ENCODE measurements at regions not wholly inside any gene's neighbourhood (a gene's known extent, or its start where the extent isn't known, plus 50 kb on each side); places are given as distances from the start of the nearest gene placed in this dataset.

DNA sequence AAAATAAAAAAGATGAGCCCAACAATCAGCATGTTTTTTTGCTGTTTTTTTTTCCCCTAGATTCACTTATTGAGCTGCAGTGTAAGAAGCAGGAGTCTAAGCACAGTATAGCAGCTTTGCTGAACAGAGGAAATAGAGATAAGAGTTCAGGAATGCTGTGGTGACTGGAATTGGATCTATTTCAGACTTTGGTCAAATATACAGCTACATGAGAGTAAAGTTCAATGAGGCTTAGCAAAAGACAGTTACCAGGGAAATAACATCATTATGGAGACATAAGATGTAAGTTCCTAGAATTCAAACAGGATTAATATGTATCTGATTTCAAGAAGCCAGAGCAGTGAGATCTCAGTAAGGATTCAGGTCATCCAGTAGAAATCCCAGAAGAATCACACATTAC lies 613.0 kb downstream of the RPS29 start:
- DNase-seq, result no peak

DNA sequence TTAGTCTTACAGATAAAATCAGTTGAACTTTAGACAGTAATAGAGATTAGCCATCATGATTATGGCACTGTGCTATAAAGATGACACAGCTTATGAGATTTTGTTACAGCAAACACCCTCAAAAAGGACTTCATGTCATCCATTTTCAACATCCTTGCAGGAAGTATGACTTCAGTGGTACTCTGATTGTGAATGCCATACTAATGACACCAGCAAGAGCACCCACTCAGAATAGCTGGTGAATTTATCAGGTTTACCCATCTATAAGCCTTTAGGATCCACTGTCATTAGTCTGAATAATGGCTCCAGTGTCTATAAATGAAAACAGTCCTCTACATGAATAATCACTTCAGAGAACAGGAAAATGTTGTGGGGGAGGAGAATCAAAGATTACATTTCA lies 615.2 kb downstream of the RPS29 start:
- no peak for DNase-seq

DNA sequence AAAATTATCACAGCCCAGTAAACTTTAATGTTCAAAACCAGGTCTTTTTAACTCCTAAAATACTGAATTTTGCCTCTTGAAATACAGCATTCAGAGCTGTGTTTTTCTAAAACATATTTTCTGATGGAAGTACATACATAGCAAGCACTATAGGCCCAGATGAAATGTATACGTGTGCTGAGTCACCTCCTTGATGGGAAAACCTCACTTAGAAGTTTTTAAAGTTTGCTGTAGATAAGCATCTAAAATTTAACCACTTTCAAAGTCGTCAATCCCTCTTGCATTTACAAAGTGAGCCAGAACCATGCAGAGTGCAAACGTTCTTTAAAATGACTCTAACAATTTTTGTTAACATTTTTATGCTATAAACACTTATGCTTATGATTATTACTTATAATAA lies 618.8 kb downstream of the RPS29 start:
- DNase-seq, result no peak

DNA sequence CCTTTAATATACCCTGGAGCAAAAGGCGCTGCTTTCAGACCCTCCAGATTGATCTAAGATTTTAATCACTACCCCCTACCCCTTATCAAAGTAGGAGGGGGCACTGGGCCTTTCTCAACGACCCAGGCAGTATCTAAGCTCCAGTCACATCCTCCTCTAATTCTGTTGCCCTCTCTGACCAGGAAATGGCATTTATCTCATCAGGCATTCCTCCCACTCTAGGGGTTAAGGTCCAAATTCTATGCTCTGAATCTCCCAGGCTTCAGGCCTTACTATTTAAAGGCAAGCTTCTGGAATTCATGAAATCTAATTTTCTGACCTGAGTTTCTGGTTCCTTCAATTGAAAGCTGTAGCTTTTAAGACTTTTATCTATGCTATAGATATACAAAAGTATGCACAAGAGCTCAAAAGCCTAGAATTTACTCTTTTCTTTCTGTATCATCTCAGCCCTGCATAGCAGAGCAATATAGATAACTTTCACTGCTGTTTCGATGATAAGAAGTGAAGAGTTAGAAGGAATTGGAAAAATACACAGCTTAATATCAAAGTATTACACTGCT lies 622.9 kb downstream of the RPS29 start:
- DNase-seq, result no peak

DNA sequence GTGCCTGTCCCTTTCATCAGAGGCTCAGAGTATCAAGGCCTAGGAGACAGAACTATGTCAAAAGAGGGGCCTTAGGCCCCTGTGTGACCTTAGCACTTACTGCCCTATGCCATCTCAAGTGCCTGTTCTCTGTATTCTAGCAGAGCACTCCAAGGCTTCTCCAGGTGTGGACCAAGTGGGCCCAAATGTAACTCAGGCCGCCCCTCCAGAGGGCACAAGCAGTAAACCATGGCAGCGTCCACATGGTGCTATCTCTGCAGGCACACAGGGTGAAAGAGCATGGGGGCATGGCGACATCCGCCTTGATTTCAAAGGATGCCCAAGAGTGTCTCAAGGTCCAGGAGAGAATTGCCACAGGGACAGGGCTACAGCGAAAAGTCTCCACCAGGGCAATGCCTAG lies 628.7 kb downstream of the RPS29 start:
- no peak for DNase-seq

DNA sequence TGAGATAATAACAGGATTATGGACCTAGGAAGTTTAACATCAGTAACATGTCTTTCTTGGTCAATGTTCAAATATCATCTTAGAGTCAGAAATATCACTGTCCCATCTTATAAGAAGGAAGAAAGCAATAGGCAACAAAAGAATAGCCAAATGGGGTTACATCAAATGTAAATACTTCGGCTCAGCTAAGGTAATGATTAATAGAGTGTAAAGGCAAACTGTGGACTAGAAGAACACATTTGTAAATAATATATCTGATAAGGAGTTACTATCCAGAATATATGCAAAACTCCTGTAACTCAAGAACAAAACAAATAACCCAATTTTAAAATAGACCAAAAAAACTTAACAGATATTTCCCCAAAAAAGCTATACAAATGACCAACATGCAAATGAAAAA lies 630.3 kb downstream of the RPS29 start:
- no peak for DNase-seq

DNA sequence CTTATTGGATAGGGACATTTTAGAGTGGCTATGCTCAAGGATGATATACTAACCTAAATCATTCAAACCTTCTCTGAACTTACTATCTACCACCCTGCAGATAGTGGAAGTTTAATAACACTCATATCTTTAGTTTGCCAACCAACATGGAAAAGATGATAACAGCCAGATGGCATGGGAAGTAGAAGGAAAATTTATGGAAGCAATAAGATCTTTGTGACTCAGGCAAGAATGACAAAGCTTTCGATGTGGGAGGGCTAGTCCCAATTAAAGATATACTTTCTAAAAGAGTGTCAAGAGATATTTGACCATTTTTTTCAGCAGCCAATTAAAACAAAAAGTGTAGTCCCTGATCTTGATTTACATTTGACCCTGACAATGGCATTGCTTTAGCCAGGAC lies 631.7 kb downstream of the RPS29 start:
- no peak for DNase-seq

DNA sequence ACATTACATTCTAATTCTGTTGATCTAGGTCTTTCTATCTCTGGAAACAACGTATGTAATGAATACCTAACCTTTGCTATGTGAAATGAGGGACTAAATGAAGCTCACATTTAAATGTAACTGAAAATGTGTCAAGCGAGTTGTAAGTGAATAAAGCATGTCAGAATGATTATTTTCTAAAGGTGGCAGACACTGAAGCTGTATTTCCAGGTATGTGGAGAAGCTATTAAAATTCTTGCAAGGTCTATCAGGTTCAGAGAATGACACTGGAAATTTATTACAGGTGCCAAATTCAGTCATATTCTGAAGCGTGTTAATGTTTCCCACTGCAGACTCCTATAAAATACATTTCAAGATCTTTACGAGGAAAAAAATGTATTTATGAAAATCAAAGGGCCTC lies 641.4 kb downstream of the RPS29 start:
- no peak for DNase-seq

DNA sequence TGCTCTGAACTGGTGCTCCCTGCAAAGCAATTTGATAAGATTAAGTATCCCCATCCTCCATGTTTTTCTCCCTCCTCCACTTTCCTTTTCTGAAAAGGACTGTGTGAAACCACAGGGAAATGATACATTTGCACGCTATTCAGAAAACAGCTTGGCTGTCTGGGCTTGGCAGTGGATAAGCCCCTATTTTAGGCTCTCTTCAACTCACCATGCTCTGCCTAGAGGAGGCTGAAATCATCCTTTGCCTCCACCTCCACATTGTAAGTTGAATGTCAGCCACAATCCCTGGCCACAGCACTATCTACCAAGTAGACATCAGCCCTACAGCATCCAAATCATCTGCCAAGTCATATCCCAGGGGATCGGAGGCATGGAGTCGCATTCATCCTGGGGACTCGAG lies 642.3 kb downstream of the RPS29 start:
- no peak for DNase-seq

DNA sequence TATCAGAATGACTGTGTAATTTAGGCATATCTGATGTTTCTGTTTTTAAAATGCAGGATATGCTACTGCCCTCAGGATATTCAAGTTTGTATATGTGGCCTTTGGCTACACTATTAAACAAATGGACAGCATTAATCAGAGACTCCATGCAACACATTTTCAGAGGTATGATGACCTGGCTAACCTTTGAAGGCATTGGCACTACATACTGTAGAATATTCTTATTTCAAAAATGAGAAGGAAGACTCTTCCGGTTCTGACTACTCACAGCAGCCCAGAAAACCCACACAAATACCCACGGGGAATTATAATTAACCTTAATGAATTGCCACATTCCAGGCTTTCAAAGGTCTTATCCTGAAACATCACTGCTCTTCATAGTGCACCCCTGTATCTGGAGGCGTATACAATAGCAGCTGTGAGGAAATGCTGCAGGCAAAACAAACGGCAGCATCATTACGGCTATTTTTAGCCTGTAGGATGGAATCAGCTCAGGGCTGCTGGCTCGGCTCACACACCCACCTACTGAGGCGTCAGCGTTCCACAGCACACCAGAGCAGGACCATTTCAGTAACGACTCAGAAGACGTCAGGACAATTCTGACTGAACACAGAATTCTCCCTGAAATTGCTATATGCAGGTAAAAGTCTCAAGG lies 648.5 kb downstream of the RPS29 start:
- DNase-seq, result no peak

DNA sequence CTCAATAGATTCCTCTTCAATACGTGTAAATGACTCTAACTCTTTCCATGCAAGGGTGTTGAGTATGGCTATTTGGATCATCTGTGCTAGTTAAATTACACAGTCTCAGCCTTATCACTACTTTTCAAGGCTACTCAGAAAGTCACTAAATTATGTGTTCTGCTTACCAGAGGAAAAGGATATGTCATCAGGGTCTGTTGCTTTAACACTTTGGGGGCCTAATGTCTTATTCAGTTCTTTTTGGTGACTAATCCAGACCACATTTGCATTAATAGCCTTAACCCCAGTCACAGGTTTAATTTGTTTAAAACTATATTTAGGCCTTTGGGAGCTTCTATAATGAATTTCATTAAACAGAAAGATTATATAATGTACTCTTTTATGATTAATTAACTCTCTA lies 649.3 kb downstream of the RPS29 start:
- DNase-seq, result no peak

DNA sequence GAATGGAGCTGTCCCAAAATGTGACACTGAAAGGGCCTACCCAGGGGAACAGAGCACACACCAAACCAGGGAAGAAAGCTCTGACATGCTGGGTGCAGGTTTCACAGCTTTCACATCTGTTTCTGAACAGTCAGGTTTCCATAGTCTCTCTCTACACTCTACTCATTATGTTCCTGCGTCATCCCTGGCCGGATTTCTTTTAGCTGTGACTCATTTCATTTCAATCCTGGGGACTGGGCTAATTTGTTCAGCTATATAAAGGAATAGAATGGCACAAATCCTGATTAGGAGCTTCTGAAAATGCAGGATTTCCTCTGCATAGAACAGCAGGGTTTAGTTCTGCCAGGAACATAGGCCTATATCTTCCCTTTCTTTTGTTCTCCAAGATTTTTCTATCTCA lies 649.8 kb downstream of the RPS29 start:
- no peak for DNase-seq

DNA sequence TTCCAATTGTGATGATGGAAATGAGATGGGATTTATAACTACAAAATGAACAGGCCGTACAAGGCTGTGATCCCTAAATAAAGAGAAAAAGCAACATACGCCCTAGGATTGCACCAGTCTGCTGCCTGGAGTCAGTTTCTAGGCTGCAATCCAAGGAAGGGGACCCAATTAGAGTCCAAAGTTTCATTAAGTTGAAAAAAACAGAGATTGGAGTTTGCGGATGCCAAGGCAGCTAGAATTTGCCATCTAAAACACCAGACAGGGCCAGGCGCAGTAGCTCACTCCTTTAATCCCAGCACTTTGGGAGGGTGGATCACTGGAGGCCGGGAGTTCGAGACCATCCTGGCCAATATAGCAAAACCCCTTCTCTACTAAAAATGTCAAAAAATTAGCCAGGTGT lies 661.0 kb downstream of the RPS29 start:
- DNase-seq, result no peak

DNA sequence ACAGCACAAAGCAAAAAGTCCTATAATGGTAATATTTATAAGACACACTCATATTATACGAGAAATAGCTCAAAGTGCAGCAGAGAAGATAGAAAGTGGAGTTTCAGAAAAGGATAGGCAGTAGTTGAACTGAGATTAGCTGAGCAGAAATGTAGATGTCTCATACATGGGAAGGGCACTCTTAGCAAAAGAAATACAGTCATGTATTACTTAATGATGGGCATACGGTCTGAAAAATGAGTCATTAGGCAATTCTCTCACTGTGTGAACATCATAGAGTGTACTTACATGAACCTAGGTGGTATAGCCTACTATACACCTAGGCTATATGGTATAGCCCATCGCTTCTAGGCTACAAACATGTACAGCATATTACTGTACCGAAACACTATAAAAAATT lies 671.3 kb downstream of the RPS29 start:
- DNase-seq, result no peak

DNA sequence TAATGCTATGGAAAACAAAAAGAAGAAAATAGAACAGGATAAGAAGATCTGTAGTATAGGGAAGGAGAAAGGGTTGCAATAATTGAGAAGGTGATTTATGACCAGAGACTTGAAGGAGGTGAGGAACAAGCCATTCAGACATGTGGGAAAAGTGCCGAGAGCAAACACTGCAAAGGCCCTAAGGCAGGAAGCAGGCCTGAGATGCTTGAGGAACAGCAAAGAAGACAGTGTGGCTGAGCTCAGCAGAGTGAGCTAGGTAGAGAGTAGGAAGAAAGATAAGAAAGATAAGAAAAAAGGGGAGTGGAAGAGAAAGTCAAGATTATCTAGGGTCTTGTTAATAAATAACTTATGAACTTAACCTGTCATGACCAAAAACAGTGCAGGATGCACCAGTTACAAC lies 671.8 kb downstream of the RPS29 start:
- DNase-seq, result no peak

DNA sequence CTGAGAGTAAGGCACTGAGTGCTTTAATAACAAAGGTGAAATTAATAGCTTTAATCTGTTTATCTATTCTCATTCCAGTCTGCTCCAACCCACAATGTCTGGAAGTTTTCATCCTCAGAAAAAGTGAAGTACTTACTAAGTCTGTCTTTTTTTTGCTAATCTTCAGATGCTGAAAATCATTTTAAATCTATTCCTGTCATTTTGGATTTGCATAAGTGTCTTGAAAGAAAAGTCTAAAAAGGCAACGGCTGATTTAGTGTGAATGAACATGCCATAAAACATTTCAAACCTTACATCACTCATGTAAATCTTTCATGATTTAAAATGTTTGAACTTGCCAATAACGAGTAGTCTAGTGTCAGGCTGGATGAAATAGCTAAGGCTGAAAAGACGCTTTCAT lies 685.6 kb downstream of the RPS29 start:
- DNase-seq, result no peak

DNA sequence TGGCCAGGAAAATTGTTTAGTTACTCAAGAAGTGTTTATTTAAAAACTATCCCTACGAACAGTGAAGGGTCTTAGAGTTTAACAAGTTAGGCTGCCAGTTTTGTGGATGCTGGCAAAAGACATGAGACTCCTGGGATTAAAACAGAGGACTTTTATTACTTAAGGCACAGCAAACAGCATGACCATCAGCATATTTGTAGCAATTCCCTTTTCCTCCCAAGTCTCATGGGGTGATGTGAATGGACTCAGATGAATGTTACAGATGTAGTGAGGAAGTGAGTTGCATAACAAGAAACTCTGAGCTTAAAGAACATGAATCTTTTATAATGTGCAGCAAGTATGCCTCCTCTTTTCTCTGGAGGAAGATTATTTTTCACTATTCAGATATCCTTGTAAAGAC lies 695.8 kb downstream of the RPS29 start:
- DNase-seq, result no peak

DNA sequence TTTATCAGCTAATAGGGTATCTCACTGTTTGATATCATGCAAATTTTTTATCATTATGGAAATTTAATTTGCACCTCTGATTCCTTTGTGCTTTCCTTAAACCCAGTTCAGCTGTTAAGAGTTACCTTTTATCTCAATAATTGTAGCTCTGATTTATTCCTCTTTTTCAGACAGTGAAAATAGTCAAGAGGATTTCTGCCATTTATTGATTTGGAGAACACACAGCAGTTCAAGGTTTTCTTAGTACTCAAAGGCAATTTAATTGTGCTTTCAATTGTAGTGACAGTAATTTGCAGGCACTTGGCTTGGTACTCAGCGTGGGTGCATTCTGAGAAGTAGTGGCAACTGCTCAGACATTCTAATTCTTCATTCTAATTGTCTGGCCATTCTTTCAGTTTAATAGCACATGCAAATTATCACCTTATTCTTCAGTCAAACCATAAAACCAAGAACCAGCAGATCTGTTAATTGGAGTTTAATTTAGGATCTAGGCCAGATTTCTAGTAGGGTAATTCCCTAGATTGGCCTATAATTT lies 709.3 kb downstream of the RPS29 start:
- no peak for DNase-seq

DNA sequence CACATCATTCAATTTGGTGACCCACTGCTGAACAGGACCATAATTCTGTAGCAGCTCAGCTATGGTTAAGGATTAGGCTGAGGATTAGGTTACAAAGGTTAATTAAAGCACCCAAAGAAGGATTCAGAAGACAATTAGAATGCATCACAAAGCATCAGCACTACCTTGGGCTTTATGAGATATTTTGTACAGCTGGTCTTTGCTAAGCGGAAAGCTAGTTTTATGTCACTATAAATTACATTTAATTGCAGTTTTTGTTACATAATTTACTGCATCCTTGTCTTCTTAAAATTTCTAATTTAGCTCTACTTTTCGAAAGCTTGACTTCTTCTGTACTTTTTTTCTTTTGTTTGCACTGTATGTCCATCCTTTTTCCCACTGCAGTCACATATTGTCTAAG lies 711.5 kb downstream of the RPS29 start:
- DNase-seq, result no peak

DNA sequence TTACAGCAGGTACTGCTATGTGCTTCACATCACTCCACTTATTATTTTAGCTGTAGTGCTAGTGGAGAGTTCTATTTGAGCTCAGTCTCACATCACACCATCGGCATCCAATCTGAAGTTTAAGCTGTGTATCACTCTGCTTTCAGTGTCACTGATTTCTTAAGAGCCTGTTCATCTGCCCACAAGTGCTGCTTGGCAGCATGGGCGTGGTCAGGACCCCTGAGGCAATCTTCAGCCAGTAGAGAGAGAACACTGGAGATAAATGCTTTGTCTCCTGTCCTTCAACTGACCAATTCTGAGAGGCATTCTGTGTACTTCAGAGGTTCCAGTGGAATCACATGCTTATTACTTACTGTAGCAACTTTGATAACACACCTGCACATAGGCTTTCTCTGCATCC lies 728.8 kb downstream of the RPS29 start:
- no peak for DNase-seq

DNA sequence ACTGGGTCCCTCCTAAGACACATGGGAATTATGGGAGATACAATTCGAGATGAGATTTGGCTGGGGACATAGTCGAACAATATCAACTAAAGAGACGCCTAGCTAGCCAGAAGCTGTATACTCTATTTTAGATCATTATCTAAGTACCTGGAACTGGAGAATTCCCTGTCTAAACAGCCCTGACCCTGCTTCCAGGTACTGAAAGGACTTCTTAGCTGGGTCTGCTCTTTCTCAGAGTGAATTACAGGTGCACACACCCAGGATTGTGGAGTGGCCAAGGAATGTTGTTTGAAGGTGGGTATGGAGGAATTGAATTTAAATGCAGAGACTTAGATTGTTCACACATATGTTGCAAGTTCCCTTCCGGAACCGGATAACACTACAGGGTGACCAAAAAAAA lies 733.0 kb downstream of the RPS29 start:
- DNase-seq, result no peak

DNA sequence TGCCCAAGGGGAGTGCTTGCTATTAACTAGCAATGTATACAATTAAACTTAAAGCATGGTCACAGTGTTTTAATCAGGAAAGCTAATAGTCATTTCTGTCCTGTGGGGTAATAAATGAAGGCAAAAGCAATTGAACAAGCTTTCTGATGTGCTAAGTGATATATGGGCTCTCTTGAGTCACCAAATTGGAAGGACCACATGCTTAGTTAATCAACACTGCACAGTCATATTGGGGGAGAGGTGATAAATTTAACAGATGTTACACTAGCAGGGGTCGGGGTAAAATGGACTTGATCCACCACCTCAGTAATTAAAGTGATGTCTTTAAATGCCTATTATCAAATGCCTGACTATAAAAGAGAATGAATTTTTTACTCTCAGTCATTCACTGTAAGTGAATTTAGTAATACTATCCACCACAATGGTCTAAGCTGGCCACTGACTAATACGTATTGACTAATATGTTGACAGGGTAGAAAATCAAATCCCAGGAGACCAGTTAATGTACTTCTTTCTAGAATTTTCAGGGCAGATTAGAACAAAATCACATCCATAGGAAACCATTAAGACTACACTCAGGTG lies 736.3 kb downstream of the RPS29 start:
- no peak for DNase-seq

DNA sequence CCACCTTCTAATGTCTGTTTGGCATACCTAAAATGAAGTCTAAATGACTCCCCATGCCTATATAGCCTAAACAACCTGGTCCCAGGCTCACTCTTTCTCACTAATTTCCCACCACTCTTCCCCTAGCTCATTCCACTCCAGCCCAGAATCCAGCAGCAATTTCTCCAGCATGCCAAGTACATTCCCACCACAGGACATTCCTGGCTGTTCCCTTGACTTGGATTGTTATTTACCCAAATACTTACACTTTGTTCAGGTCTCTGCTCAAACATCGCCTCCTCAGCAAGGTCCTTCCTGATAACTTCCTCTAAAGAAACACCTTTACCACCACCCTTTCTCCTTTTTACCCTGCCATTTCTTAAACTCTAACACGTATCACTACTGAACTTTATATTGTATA lies 743.4 kb downstream of the RPS29 start:
- no peak for DNase-seq

DNA sequence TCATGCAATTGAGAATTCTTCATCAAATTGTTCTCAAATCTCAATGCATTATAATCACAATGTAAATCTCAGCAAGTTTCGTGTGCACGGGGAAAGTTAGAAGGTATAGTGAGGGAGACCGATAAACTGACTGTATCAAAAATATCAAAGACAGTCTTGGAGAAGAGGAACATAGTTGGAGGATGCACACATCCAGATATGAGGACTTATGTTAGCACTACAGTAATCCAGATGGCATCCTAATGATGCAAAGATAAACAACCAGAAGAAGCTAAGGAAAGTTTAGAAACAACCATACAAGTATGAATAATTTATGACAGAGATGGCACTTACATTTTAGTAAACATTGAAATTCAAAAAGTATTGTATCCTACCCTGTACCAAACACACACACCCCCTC lies 760.1 kb downstream of the RPS29 start:
- no peak for DNase-seq

DNA sequence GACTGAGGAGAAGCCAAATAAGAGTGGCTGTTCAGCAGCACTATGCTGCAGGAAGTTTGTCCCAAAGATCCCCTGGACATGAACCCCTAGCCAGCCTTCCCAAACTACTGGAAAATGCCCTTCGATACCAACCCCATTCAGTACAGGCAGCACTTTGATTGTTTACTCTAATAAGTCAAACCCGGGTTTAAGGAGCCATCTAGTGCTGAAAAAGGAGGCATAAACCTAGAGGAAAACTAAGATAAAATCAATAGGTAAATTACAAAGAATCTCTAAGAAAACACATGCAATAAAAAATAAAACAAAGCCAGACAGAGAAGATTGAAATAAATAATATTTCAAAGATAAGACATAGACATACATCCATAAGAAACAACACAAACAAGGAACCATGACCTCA lies 771.6 kb downstream of the RPS29 start:
- DNase-seq, result no peak
